A673 (cell line): ENCODE measurements at regions not wholly inside any gene's neighbourhood (a gene's known extent, or its start where the extent isn't known, plus 50 kb on each side); places are given as distances from the start of the nearest gene placed in this dataset.

Experiments used
- BruUV-seq: library from RNA; stranded (reverse); fragments of 400-500 nt; replicated peaks from 2 replicates; lab custom pipeline; 2021; lab: Mats Ljungman, UMichigan
- CTCF ChIA-PET: fragments of 300-600 bp; sonication (Branson Sonifier 250); formaldehyde crosslinking; loops from one replicate; lab custom pipeline; 2022; ENCODE audit warnings: antibody characterized with exemption; lab: Charles Lee
- POLR2A ChIA-PET: fragments of 300-600 bp; sonication (Branson Sonifier 250); formaldehyde crosslinking; loops from one replicate; lab custom pipeline; 2022; ENCODE audit warnings: antibody characterized with exemption; ENCODE audit not compliant: low non-redundant PET; lab: Charles Lee
- DNase-seq: peaks from one replicate; pipeline ENCODE4 v3.0.0-alpha.2; 2015; ENCODE audit warnings: low spot score
- H3K27ac ChIP-seq: fragments of 200-600 bp; sonication (generic); 2 replicates; pipeline ENCODE4 v1.5.1; 2016; ENCODE audit warnings: mixed run types, low read depth, mild to moderate bottlenecking, mixed read lengths, antibody characterized with exemption, low read length; ENCODE audit not compliant: poor library complexity, severe bottlenecking
- H3K27me3 ChIP-seq: fragments of 200-600 bp; sonication (generic); replicated peaks from 2 replicates; pipeline ENCODE4 v1.6.1; 2017; ENCODE audit warnings: mixed run types, low read depth, mild to moderate bottlenecking, mixed read lengths, antibody characterized with exemption, low read length; ENCODE audit not compliant: insufficient read depth, poor library complexity
- H3K36me3 ChIP-seq: fragments of 200-600 bp; sonication (generic); 2 replicates; pipeline ENCODE4 v1.6.1; 2016; ENCODE audit warnings: mixed run types, mild to moderate bottlenecking, mixed read lengths, antibody characterized with exemption, low read length; ENCODE audit not compliant: insufficient read depth, poor library complexity, severe bottlenecking
- H3K4me1 ChIP-seq: fragments of 200-600 bp; sonication (generic); 2 replicates; pipeline ENCODE4 v1.6.1; 2017; ENCODE audit warnings: mixed run types, mild to moderate bottlenecking, mixed read lengths, antibody characterized with exemption, low read length; ENCODE audit not compliant: insufficient read depth, poor library complexity, severe bottlenecking
- H3K4me3 ChIP-seq: fragments of 200-600 bp; sonication (generic); 2 replicates; pipeline ENCODE4 v1.5.1; 2016; ENCODE audit warnings: low read depth, mixed run types, mild to moderate bottlenecking, mixed read lengths, low read length; ENCODE audit not compliant: poor library complexity, severe bottlenecking
- H3K9me3 ChIP-seq: fragments of 200-600 bp; sonication (generic); 2 replicates; pipeline ENCODE4 v1.6.1; 2016; ENCODE audit warnings: mixed run types, low read depth, mild to moderate bottlenecking, mixed read lengths, antibody characterized with exemption, low read length; ENCODE audit not compliant: poor library complexity, severe bottlenecking
- EZH2 ChIP-seq: fragments of 200-600 bp; sonication (generic); IDR thresholded peaks from 2 replicates; pipeline ENCODE4 v1.6.1; 2017; ENCODE audit warnings: borderline replicate concordance, low read depth, mild to moderate bottlenecking, mixed read lengths, antibody characterized with exemption, low read length; ENCODE audit not compliant: poor library complexity, severe bottlenecking
- intact Hi-C: fragments of 100-400 bp; cut with micrococcal nuclease; formaldehyde crosslinking; loops from one replicate; pipeline ENCODE4 v1.10.0; 2022; ENCODE audit not compliant: unreplicated experiment
- TF ChIP-seq, protein P1 (sequence below): fragments of 300-800, 200-600 bp; sonication (generic); conservative IDR thresholded peaks from 2 replicates; pipeline ENCODE4 v1.5.1; 2017; ENCODE audit warnings: low read depth, mild to moderate bottlenecking, antibody characterized with exemption, low read length, moderate library complexity, mixed read lengths

DNA sequence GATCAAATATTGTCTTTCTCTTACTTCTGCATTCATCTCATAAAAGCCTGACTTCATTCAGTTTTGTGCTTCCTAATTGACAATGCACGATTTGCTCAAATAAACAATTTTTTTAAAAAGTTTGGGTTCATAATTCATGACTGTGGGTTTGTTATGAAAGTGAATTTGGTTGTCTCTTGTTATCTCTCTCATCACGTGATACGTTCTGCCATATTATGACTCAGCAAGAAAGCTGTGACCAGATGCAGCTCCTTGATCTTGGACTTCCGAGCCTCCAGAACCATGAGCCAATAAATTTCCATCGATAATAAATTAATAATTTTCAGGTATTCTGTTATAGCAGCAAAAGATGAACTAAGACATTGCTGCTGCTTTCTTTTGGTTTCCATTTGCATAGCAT, 156.5 kb upstream of the LRATD1 start:
- no TSS peak for BruUV-seq
- Histone ChIP-seq H3K9me3 (no peaks in the 10 kb centered on the region), H3K27ac (no peak overlapping the region), H3K36me3 (no peaks in the 10 kb centered on the region), H3K4me3 (no peak overlapping the region), H3K4me1 (no peaks in the 10 kb centered on the region), H3K27me3 (no peaks in the 10 kb centered on the region)
- no peak for DNase-seq
- POLR2A ChIA-PET, result no interaction called here
- CTCF ChIA-PET, result no interaction called here
- intact Hi-C loops, result loop anchor here (2.0 kb wide), 1 partner anchor 19 kb away; no protein-coding TSS in a partner anchor
- TF ChIP-seq, protein P1, sequence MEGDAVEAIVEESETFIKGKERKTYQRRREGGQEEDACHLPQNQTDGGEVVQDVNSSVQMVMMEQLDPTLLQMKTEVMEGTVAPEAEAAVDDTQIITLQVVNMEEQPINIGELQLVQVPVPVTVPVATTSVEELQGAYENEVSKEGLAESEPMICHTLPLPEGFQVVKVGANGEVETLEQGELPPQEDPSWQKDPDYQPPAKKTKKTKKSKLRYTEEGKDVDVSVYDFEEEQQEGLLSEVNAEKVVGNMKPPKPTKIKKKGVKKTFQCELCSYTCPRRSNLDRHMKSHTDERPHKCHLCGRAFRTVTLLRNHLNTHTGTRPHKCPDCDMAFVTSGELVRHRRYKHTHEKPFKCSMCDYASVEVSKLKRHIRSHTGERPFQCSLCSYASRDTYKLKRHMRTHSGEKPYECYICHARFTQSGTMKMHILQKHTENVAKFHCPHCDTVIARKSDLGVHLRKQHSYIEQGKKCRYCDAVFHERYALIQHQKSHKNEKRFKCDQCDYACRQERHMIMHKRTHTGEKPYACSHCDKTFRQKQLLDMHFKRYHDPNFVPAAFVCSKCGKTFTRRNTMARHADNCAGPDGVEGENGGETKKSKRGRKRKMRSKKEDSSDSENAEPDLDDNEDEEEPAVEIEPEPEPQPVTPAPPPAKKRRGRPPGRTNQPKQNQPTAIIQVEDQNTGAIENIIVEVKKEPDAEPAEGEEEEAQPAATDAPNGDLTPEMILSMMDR, result no peak
- TF ChIP-seq EZH2, result no peak

- ChIA-PET CTCF (no interaction called here), POLR2A (no interaction called here)
- no TSS peak for BruUV-seq
- TF ChIP-seq EZH2, result no peak
- TF ChIP-seq, protein P1, result no peak
- intact Hi-C loops, result no loop called here
- no peak for DNase-seq
- no peaks in the 10 kb centered on the region for H3K36me3 ChIP-seq
- H3K9me3 ChIP-seq, result no peaks in the 10 kb centered on the region
- no peak overlapping the region for H3K4me3 ChIP-seq
- no peaks in the 10 kb centered on the region for H3K4me1 ChIP-seq
- no peak overlapping the region for H3K27ac ChIP-seq
- H3K27me3 ChIP-seq, result no peaks in the 10 kb centered on the region
These were observed 153.0 kb upstream of the LRATD1 start for GRCh38 chr2:14479486-14479885.

GRCh38 chr2:14480120-14480519, 152.4 kb upstream of the LRATD1 start:
- POLR2A ChIA-PET, result no interaction called here
- H3K9me3 ChIP-seq, result no peaks in the 10 kb centered on the region
- no peaks in the 10 kb centered on the region for H3K4me1 ChIP-seq
- BruUV-seq, result no TSS peak
- no peaks in the 10 kb centered on the region for H3K27me3 ChIP-seq
- CTCF ChIA-PET, result no interaction called here
- intact Hi-C loops, result no loop called here
- no peaks in the 10 kb centered on the region for H3K36me3 ChIP-seq
- TF ChIP-seq, protein P1, result no peak
- TF ChIP-seq EZH2, result no peak
- H3K27ac ChIP-seq, result no peak overlapping the region
- no peak for DNase-seq
- no peak overlapping the region for H3K4me3 ChIP-seq
